A172 (cell line): ENCODE measurements at regions not wholly inside any gene's neighbourhood (a gene's known extent, or its start where the extent isn't known, plus 50 kb on each side); places are given as distances from the start of the nearest gene placed in this dataset.
"Not testable (repeated sequence)": the region's sequence is repeated elsewhere in the genome, so short reads cannot be mapped to it uniquely, and the experiment has no call there.

Experiments
- DNase-seq: peaks from one replicate; pipeline ENCODE4 v3.0.0-alpha.2; 2015; ENCODE audit warnings: low spot score

DNA sequence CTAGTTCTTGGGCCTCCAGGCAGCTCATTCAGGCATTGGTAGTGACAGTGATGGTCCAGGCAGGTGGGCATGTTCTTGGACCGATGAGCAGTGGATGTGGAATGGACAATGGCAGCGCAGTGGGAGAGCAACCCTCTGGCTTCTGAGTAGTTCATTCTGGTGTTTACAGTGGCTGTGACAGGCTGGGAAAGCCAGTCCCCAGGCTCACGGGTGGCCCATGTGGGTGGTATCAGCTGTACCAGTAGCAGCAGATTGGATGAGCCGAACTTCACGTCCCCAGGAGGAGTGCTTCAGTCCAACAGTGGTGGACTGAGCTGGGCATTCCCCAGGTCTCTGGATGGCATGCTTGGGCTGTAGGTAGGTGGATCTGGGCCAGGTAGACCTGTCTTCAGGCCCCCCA is 515.6 kb upstream of the ACO1 start:
- no peak for DNase-seq

DNA sequence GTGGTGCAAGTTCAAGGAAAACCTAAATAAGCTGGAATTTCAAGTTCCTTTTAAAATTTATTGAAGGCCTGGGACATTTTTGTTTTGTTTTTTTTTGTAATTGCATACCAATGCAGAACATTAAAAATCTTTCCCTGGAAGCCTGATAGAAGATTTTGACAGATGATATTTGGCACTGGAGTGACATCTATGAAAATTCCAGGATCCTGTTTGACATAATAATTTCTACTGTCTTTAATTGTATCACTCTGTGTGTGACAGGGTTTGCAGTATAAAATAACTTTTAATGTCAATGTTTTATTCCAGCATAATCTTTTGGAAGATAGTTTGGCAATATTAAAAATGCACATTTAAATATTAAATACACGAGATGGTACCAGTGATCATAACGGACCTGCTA is 514.2 kb upstream of the ACO1 start:
- no peak for DNase-seq

DNA sequence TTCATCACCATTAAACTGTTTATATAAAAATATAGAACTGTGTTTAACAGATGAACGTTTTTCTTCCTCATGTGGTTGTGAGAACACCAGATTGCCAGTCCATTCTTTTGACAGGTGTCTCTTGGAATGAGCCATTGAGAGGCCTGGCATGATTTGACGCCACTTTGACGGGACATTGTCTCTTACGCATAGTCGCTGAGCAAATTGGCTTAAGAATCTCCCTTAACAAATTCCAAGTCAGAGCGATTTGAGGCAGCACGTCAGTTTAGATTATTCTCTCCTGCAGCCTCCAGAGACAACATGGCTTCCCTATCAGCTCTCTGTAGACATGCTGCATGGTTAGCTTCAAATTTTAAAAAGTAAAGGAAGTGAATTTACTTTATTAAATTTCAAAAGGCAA is 510.7 kb upstream of the ACO1 start:
- DNase-seq = no peak

DNA sequence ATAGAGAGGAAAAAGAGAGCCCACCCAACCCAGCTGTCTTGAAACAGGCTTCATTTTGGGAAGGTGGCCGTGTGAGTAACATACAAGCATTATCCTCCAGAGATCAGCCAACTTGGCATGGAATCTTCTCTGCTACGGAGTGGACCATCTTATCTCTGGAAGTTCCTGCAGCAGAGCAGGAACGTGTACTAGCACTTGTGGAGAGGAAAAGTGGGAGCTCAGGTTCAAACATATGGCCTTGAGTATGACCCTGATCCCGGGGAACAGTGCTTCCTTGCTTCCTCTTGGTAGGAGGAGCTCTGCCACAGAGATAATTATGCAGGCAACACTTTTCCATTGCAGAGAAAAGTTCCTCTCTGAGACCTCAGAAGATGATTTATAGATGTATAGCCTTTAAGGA is 490.4 kb upstream of the ACO1 start:
- no peak for DNase-seq

DNA sequence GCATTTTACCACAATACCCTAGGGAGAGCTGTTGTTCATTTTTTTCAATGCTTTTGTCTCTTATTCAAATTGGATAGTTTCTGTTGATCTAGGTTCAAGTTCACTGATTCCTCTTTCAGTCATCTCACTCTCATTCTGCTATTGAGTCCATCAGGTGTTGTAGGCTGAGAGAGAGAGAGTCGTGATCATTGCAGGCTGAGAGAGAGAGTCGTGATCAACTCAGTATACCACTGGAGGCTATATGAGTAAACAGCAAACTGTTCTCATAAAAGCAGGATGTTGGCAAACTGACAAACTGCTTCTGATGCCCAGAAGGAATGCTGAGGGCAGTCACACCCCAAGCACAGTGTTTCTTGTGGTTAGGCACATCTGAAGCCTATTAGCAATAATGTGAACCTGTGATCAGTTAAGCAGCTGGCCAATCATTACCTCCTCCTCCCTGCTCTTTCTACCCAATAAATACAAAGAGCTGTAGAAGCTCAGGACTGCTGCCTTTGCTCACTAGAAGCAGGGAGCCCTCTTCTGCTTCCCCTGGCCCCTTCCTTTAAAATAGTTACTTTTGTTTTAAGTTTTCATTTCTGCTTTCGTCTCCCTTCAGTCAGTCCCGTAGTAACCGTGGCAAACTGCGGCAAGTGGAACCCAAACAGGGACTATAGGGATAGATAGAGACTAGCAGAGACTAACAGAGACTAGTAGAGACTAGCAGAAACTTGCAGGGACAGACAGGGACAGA is 476.1 kb upstream of the ACO1 start:
- peak; percentile 82 for DNase-seq

DNA sequence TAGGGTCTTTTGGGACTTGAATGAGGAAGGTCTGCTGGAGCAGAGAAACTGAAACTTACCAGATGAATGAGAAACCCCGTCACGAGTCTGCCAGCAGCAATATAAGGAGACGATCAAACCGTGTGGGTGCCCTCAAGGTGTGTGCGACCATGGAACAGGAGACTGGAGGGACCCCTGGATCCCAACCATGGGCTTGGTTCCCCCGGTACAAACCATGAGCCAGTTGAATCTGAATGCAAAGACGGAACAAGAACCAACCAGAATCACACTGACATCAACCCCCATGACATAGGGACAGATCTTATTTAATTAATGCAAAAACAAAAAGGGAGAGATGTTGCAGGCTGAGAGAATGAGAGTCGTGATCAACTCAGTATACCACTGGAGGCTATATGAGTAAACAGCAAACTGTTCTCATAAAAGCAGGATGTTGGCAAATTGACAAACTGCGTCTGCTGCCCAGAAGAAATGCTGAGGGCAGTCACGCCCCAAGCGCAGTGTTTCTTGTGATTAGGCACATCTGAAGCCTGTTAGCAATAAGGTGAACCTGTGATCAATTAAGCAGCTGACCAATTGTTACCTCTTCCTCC is 475.5 kb upstream of the ACO1 start:
- peak; percentile 8 for DNase-seq

DNA sequence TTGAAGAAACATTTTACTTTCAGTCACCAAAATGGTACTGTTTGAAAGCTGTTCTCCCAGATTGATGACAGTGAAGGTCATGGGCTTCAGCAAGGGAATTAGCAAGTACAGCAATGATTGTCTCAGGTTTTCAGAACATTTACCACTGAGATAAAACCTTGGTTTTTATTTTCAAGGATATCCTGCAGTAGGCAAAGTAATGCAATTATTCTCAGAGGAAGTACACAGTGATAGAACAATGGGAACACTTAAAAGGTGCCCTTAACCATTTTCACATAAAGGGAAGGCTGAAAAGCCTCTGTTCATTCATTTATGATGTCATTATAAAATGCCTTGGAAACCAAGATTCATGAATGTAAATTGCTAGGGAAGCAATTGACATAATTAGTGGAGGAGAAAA is 471.8 kb upstream of the ACO1 start:
- DNase-seq = no peak

DNA sequence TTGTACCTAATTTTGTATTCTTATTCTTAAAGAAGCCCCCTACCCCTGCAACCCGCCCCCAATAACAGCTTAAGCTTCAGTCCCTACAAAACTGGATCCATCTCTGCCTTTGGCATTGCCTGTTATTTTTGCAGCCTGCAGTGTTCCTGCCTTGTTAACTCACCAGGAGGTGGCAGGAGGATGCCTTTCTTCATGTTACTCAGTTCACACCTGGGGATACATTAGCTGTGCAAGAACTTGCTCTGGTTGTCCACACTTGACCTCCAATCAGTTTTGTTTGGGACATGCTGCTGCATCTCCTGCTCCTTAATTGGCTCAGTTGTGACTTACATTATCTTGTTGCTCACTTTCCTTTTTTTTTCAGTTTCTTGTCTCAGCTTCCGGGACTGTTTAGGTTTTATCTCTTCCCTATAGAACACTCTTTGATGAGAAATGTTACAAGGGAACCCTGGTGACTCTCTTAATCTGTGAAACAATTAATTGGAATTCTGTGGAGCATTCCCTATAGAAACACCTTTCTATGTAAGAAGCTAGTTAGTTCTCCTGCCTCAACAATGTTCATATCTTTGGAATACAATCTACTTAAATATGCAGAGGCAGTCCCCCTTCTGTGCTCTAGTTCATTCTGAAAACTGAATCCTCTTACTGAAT is 467.7 kb upstream of the ACO1 start:
- no peak for DNase-seq

DNA sequence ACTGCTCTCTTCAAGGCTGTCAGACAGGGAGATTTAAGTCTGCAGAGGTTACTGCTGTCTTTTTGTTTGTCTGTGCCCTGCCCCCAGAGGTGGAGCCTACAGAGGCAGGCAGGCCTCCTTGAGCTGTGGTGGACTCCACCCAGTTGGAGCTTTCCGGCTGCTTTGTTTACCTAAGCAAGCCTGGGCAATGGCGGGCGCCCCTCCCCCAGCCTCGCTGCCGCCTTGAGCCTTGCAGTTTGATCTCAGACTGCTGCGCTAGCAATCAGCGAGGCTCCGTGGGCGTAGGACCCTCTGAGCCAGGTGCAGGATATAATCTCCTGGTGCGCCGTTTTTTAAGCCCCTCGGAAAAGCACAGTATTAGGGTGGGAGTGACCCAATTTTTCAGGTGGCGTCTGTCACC is 446.7 kb upstream of the ACO1 start:
- DNase-seq = not testable (repeated sequence)

DNA sequence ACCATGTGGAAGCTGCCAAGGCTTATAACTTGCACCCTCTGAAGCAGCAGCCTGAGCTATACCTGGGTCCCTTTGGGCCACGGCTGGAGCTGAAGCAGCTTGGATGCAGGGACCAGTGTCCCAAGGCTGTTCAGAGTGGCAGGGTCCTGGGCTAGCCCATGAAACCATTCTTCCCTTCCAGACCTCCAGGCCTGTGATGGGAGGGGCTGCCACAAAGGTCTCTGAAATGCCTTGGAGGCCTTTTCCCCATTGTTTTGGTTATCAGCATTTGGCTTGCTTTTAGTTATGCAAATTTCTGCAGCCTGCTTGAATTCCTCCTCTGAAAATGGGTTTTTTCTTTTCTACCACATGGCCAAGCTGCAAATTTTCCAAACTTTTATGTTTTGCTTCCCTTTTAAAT is 433.7 kb upstream of the ACO1 start:
- DNase-seq = no peak

DNA sequence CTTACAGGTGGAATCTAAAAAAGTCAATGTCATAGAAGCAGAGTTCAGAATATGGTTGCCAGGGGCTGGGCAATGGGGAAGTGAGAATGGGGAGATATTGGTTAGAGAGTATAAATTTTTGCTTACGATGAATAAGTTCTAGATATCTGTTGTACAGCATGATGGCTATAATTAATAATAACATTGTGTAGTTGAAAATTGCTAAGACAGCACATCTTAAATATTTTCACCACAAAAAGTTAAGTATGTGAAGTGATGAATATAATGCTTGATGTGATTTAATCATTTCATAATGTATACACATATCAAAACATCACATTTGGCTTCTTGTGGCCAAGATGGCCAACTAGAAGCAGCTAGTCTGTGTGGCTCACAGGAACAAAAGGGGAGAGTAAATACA is 425.9 kb upstream of the ACO1 start:
- DNase-seq = no peak

DNA sequence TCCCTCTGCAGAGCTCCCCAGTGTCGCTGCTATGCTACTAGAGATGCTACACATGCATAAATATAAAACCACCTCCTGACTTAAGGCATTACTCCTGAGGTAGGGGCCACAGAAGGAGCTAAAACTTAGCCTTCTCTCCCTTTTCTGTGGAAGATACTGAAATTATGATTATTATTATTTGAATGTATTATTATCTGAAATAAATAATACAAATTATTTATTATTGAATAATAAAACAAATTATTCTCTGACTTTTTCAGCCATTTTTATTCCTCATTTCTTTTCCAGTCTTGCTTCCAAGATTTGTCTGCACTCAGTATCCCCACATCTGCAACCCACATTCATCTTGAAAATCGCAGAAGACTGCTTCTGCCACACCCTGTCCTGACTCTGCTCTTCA is 414.9 kb upstream of the ACO1 start:
- no peak for DNase-seq

DNA sequence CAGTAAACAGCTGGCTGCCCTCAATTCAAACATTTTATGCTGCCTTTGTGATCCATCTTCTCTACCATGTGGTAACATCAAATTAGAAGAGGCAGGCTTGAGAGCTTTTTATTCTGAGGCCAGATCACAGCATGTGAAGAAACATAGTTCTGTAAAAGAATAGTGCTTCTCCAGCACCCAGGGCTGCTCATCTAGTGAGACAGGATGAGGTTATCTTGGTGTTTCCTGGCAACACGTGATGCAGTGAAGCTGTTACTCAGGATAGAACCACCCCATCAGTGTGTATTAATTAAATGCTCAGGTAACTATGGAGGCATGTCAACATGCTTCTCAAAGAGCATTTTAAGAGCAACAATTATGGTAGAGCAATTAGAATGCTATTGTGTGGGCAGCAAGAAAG is 400.5 kb upstream of the ACO1 start:
- DNase-seq = no peak

DNA sequence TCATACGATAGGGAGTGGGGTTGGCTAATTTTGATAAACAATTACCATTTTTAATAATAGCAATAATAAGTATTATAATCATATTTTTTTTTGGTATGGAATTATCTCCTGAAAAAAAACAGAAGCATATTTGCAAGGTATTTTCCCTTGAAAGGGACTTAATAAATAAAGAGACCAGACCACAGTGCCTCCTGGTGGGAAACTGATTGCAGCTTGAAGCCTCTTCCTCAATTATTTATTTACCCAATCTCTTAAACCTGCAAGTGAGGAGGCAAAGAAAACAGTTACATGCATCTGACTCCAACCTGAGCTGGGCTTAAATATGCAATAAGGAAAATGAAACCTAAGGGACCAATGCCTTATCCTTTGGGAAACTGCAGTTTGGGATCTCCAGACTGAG is 388.1 kb upstream of the ACO1 start:
- no peak for DNase-seq

DNA sequence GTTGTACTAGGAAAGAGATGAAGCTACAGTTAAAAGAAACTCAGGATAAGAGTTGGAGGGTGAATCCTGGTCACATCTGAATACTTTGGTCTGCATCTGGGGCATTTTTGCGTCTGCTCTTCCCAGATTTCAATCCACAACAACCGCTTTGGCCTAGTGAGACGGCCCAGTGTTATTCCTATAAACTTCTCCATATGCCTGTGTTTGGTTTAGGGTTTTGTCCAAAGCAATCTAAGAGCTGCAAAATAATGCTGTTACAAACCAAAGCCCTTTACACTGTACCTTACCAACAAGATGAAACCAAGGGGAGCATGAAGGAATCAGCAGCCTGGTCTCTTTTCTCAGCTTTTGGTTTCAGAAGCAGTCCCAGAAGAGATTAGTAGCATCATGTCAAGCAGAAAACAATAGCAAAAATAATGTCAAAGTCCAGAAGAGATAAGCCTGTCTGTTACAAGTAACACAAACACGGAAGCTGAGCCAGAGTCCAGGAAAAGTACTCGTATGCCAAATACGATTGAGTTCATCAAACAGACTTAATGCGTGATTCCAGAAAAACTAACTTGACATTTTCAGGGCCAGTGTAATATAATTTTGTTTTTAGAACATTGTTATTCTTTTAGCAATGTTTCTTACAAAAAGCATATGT is 379.9 kb upstream of the ACO1 start:
- DNase-seq = no peak

DNA sequence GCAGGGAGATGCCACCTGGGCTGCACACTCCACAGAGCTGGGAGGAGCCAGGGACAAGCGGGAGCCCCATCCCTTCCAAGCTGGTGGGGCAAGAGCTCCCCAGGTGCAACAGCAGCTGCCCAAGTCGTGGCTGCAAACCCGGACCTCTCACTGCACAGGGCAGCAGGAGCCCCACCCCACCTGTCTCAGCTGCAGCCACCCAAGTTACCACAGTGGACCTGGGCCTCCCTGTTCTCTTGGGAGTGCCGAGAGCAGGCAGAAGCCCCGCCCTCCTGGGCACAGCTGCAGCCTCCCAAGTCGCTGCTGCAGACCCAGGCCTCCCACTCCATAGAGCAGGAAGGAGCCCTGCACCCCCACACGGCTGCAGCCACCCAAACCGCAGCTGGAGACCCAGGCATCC is 374.1 kb upstream of the ACO1 start:
- DNase-seq = no peak

DNA sequence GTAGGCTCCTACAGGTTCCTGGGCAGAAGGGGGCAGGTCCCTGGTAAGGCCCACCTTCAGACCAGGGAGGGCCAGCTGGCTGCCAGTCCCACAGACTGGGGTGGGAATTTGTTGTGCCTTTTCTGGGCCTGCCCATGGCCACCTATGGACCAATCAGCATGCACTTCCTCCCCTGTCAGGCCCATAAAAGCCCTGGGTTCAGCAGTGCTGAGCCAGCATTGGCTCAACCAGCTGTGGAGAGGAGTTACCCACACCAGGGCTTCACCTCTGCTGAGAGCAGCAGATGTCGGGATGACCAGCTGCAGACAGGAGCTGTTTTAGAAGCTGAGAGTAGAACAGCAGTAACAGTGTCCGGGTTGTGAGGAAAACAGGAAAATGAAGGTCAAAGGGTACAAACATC is 373.4 kb upstream of the ACO1 start:
- no peak for DNase-seq

DNA sequence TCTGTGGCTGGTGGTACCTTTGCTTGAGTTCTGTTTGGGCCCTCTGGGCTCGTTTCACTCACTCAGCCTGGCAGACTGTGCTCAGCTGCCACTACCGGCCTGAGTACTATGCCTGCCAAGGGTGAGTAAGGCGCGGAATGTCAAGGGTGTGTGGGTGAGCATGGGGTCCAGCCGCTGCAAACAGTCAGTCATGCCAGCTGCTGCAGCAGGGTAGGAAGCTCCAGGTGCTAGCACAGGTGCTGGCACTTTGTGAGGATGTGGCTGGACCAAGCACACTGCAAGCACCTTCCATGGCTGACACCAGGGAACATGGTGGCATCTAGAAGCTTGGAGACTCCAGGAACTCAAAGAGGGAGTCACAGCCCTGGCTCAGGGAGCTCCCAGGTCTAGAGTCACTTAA is 368.6 kb upstream of the ACO1 start:
- DNase-seq = no peak

DNA sequence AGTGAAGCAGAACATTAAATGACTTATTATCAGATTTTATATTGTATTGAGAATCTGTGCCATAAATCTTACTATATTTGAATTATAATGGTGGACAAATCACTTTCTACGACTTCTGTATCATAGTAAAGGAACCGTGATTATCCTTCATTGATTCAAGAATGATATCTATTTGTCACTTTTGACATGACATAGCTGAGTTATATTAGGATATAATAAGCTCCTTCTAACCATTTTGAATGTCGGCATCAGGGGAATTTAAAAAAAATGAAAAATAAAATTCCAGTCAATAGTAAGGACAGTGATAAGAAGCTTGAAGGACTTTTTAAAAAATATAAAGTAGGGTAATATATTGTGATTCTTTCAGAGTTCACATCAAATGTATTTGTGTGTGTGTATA is 338.9 kb upstream of the ACO1 start:
- no peak for DNase-seq

DNA sequence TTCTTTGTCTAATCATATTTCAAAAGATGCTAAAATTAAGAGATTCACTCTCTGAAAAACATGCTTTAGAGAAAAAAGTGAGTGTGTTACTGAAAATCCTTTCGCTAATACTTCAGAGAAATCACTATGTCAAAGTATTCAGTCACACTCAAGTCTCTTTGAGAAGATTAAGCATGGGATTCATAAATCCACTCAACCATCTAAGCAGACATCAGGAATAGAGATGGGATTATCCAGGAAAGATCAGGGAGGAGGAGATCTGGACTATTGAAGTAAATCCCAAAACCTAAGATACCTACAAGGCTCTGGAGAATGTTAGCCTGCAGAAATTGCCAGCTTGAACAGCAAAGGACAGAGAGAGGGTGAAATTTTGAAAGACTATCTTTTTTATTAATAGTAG is 317.2 kb upstream of the ACO1 start:
- no peak for DNase-seq

DNA sequence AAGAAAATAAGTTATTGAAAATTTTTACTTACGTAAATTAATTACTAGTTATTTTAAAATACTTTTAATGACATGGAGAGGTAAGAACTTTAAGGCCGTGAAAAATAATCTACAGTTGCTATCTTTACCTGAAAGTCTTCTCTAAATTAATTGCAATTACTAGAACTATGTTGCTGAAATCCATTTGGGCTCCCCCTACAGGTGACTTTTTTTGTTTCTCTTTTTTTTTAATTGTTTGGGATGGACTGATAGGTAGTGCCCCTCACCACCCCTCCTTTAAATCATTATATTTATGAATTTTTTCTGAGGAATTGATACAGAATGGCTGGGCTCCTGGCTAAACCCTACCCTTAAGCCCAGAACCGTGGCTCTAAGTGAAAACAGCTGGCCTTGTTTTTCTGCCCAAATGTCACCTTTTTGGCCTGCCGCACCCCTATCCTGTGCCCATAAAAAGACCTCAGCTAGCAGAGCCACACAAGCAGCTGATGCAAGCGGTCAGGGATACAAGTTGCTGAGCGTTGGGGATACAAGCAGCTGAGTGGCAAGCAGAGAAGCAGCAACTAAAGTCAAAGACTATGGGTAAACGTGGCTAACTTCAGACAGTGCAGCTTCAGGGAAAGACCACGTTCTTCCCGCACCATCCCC is 315.2 kb upstream of the ACO1 start:
- DNase-seq = peak; percentile 2

DNA sequence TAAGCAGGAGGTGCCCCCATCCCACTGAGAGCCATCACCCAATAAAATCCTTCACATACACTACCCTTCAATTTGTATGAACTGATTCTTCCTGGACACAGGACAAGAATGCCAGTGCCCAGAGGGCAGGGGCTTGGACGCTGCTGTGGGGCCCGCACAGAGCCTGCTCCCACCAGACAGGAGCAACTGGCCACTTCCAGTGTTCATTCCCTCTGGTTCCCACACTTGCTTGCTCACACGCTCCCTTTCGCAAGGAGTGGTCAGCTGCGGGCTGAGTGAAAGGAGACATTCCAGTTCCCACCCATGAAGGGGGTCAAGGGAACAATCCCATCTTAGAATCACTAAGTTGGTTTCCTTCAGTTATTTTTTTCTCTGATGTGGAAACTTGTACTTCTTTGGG is 314.5 kb upstream of the ACO1 start:
- DNase-seq = no peak

DNA sequence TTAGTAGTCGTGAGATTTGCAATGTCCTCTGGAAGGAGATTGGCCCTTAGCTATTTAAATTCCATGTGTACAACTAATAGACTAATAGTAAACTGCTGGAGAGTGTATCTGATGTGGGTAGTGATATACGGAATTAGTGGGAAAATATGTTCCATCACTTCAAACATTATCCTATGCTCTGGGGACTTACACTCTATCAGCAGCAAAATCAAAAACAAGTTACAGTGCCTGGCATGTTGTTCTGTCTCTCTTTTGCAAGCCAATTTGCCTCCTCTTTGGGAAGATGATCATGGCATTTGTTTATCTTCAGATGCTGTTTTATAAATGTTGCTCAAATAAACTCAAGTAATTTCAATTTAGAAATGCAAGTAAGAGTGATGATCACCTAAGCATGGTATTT is 311.9 kb upstream of the ACO1 start:
- no peak for DNase-seq
